Osteoblast (primary cell): ENCODE measurements at regions not wholly inside any gene's neighbourhood (a gene's known extent, or its start where the extent isn't known, plus 50 kb on each side); places are given as distances from the start of the nearest gene placed in this dataset.

Source experiments
- DNase-seq: peaks from one replicate; pipeline ENCODE4 v3.0.0; 2011; ENCODE audit warnings: low spot score, mixed read lengths; ENCODE audit not compliant: insufficient read length; ENCODE audit errors: missing footprints
- H2AFZ ChIP-seq: 2 replicates; pipeline ENCODE4 v1.6.0; 2011; ENCODE audit warnings: mild to moderate bottlenecking, low read length
- H3K27ac ChIP-seq: 2 replicates; pipeline ENCODE4 v1.5.1; 2011; ENCODE audit warnings: mild to moderate bottlenecking, low read depth, low read length, moderate library complexity
- H3K27me3 ChIP-seq: 2 replicates; pipeline ENCODE4 v1.6.0; 2012; ENCODE audit warnings: mild to moderate bottlenecking, control low read depth, inconsistent platforms, low read length, moderate library complexity; ENCODE audit not compliant: insufficient read depth
- H3K36me3 ChIP-seq: 2 replicates; pipeline ENCODE4 v1.5.1; 2011; ENCODE audit warnings: mild to moderate bottlenecking, low read length, control low read depth, moderate library complexity; ENCODE audit not compliant: insufficient read depth
- H3K4me1 ChIP-seq: 2 replicates; pipeline ENCODE4 v1.5.1; 2011; ENCODE audit warnings: mild to moderate bottlenecking, low read length, control low read depth, moderate library complexity; ENCODE audit not compliant: insufficient read depth
- H3K4me2 ChIP-seq: 2 replicates; pipeline ENCODE4 v1.6.0; 2011; ENCODE audit warnings: mild to moderate bottlenecking, low read length; ENCODE audit not compliant: insufficient read depth
- H3K4me3 ChIP-seq: fragments of 200-600 bp; sonication (generic); 3 replicates; pipeline ENCODE4 v1.5.1; 2012; ENCODE audit warnings: mild to moderate bottlenecking, low read length, inconsistent platforms; ENCODE audit not compliant: insufficient read depth
- H3K79me2 ChIP-seq: 2 replicates; pipeline ENCODE4 v1.6.0; 2012; ENCODE audit warnings: mild to moderate bottlenecking, low read length, control low read depth, inconsistent platforms; ENCODE audit not compliant: insufficient read depth
- H3K9me3 ChIP-seq: 2 replicates; pipeline ENCODE4 v1.5.1; 2011; ENCODE audit warnings: low read depth, low read length, control low read depth
- H4K20me1 ChIP-seq: 2 replicates; pipeline ENCODE4 v1.6.0; 2012; ENCODE audit warnings: mild to moderate bottlenecking, low read length, control low read depth; ENCODE audit not compliant: insufficient read depth
- TF ChIP-seq, protein P1 (sequence below): IDR thresholded peaks from 2 replicates; pipeline ENCODE4 v1.5.1; 2011; ENCODE audit warnings: mild to moderate bottlenecking, low read depth, low read length, moderate library complexity; ENCODE audit errors: extremely low read depth

DNA sequence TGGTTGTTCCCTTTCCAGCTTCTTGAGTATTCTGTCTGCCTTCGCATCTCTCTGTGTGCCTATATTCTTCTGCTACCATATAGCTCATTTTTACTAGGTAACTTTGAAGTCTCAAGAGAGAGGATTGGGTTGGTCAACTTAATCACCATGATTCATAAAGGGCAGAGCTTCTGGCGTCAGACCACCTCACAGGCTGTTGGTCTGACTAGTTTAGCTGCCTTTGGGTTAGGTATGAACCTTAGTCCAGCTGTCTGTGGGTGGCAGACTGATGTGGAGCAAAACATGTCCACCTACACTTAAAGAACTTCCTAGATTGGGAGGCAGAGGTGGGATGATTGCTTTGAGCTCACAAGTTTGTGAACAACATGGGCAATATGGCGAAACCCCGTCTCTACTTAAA, 192.2 kb upstream of the SGK1 start:
- Histone ChIP-seq H3K4me1 (peaks cover 7% of the 10 kb centered on the region), H4K20me1 (no peaks in the 10 kb centered on the region), H3K9me3 (no peaks in the 10 kb centered on the region), H3K27ac (no peak overlapping the region), H3K36me3 (no peaks in the 10 kb centered on the region), H3K79me2 (no peaks in the 10 kb centered on the region), H3K27me3 (no peaks in the 10 kb centered on the region), H2AFZ (no peak overlapping the region), H3K4me3 (no peak overlapping the region), H3K4me2 (no peak overlapping the region)
- no peak for DNase-seq
- TF ChIP-seq, protein P1, sequence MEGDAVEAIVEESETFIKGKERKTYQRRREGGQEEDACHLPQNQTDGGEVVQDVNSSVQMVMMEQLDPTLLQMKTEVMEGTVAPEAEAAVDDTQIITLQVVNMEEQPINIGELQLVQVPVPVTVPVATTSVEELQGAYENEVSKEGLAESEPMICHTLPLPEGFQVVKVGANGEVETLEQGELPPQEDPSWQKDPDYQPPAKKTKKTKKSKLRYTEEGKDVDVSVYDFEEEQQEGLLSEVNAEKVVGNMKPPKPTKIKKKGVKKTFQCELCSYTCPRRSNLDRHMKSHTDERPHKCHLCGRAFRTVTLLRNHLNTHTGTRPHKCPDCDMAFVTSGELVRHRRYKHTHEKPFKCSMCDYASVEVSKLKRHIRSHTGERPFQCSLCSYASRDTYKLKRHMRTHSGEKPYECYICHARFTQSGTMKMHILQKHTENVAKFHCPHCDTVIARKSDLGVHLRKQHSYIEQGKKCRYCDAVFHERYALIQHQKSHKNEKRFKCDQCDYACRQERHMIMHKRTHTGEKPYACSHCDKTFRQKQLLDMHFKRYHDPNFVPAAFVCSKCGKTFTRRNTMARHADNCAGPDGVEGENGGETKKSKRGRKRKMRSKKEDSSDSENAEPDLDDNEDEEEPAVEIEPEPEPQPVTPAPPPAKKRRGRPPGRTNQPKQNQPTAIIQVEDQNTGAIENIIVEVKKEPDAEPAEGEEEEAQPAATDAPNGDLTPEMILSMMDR: no peak

DNA sequence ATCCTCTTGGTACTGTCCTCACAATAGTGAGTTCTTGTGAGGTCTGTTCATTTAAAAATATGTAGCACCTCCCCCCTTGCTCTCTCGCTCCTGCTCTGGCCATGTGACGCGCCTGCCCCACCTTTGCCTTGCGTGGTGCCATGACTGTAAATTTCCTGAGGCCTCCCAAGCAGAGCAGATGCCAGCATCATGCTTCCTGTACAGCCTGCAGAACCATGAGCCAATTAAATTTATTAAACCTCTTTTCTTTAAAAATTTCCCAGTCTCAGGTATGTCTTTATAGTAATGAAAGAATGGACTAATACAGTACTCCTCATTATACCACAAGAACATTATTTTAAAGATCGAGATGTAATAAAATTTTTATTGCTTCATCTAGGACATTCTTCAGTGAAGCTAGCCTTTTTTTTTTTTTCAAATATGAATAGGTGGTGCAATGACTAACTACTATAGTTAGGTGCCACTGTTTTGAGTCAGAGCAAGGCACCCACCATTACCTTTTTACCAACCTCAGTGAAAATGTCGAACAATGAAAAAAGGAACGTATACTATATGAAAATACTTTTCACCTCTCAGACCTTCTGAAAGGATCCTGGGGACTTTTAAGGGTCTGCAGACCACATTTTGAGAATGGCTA, 191.1 kb upstream of the SGK1 start:
- H4K20me1 ChIP-seq: no peaks in the 10 kb centered on the region
- no peak overlapping the region for H3K4me3 ChIP-seq
- no peaks in the 10 kb centered on the region for H3K27me3 ChIP-seq
- DNase-seq: no peak
- TF ChIP-seq, protein P1: no peak
- H2AFZ ChIP-seq: no peak overlapping the region
- H3K79me2 ChIP-seq: no peaks in the 10 kb centered on the region
- H3K4me2 ChIP-seq: no peak overlapping the region
- no peaks in the 10 kb centered on the region for H3K36me3 ChIP-seq
- no peak overlapping the region for H3K27ac ChIP-seq
- peaks cover 7% of the 10 kb centered on the region for H3K4me1 ChIP-seq
- H3K9me3 ChIP-seq: no peaks in the 10 kb centered on the region

DNA sequence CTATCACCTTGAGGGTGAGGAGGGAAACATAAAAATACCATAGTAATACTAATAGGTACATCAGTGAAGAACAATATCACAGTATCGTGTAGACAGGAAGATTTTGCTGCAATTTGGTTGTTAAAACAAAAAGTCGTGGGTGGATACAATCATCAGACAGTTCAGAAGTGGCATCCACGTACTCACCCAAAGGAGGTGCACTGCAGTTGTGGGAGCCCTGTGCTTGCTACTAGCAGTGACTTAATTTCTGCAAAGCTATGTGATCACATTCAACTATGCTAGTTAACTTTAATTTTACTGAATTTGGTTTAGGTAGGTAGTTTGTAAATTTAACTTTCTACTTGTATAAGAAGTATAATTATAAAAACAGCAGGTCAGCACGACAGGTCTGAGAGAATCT, 188.2 kb upstream of the SGK1 start:
- H4K20me1 ChIP-seq: no peaks in the 10 kb centered on the region
- H3K4me3 ChIP-seq: no peak overlapping the region
- H3K27me3 ChIP-seq: no peaks in the 10 kb centered on the region
- H3K36me3 ChIP-seq: no peaks in the 10 kb centered on the region
- DNase-seq: no peak
- H2AFZ ChIP-seq: no peak overlapping the region
- H3K27ac ChIP-seq: no peak overlapping the region
- H3K4me1 ChIP-seq: peaks cover 4% of the 10 kb centered on the region
- H3K4me2 ChIP-seq: no peak overlapping the region
- no peaks in the 10 kb centered on the region for H3K9me3 ChIP-seq
- TF ChIP-seq, protein P1: no peak
- H3K79me2 ChIP-seq: no peaks in the 10 kb centered on the region

DNA sequence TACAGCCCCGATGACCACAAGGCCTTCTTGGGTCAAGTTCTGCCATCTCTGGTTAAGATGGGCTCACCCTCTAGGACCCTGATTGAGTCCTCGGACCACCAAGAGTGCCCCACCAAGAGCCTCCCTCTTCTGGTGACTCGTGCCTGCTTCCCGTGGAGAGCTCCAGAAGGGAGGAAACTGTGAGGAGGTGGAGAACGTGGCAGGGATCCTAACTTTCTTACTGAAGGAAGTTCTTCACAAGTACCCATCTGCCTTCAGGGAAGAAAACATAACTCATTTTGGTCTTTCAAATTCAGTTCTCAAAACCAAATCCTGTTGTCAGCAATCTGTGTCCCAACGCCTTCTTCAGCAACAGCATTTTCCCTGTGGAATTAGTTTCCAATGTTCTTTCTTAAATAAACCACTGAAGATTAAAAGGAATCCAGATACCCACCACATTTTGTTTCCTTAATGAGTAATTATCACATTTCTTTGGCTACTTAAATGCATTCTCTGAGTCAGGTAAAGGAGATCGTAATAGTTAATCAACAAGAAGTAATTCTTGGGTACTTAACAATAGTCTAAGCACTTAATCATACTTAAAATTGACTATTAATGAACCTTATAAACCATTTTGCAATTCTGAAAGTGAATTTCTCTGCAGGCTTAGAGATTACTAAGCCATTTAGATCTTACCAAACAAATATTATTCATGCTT, 185.8 kb upstream of the SGK1 start:
- H3K27ac ChIP-seq: no peak overlapping the region
- no peak overlapping the region for H3K4me2 ChIP-seq
- H3K36me3 ChIP-seq: no peaks in the 10 kb centered on the region
- peaks cover 4% of the 10 kb centered on the region for H3K4me1 ChIP-seq
- no peak overlapping the region for H2AFZ ChIP-seq
- TF ChIP-seq, protein P1: no peak
- H3K27me3 ChIP-seq: no peaks in the 10 kb centered on the region
- no peaks in the 10 kb centered on the region for H3K9me3 ChIP-seq
- H4K20me1 ChIP-seq: no peaks in the 10 kb centered on the region
- DNase-seq: no peak
- no peaks in the 10 kb centered on the region for H3K79me2 ChIP-seq
- H3K4me3 ChIP-seq: no peak overlapping the region
